NCI-H2227 (cell line): ENCODE measurements at regions not wholly inside any gene's neighbourhood (a gene's known extent, or its start where the extent isn't known, plus 50 kb on each side); places are given as distances from the start of the nearest gene placed in this dataset.
"Not testable (repeated sequence)": the region's sequence is repeated elsewhere in the genome, so short reads cannot be mapped to it uniquely, and the experiment has no call there.

Experiments
- DNase-seq: peaks from one replicate; lab custom pipeline; 2025; ENCODE audit not compliant: unreplicated experiment; lab: John Stamatoyannopoulos, UW

GRCh38 chr10:44731283-44731682, 179.9 kb upstream of the TMEM72 start:
- DNase-seq = no peak

- no peak for DNase-seq
These were observed 177.3 kb upstream of the TMEM72 start for GRCh38 chr10:44733501-44734488.

- no peak for DNase-seq
These were observed 168.9 kb upstream of the TMEM72 start for GRCh38 chr10:44742248-44742647.

GRCh38 chr10:44743535-44743934, 167.6 kb upstream of the TMEM72 start:
- no peak for DNase-seq

- DNase-seq = no peak
These were observed 165.2 kb upstream of the TMEM72 start for GRCh38 chr10:44745920-44746319.

- DNase-seq = no peak
These were observed 163.5 kb upstream of the TMEM72 start for GRCh38 chr10:44747593-44748172.

GRCh38 chr10:44749151-44749550, 162.0 kb upstream of the TMEM72 start:
- no peak for DNase-seq

GRCh38 chr10:44752451-44753441, 158.4 kb upstream of the TMEM72 start:
- DNase-seq = no peak

- not testable (repeated sequence) for DNase-seq
These were observed 156.8 kb upstream of the TMEM72 start for GRCh38 chr10:44754355-44754754.

GRCh38 chr10:44755481-44755880, 155.7 kb upstream of the TMEM72 start:
- DNase-seq = no peak

- DNase-seq = no peak
These were observed 154.9 kb upstream of the TMEM72 start for GRCh38 chr10:44756216-44756615.

- no peak for DNase-seq
These were observed 153.5 kb upstream of the TMEM72 start for GRCh38 chr10:44757551-44758205.

GRCh38 chr10:44759122-44759521, 152.0 kb upstream of the TMEM72 start:
- DNase-seq = no peak

GRCh38 chr10:44760513-44760912, 150.6 kb upstream of the TMEM72 start:
- no peak for DNase-seq

- DNase-seq = no peak
These were observed 150.1 kb upstream of the TMEM72 start for GRCh38 chr10:44761076-44761475.

GRCh38 chr10:44763331-44763730, 147.8 kb upstream of the TMEM72 start:
- DNase-seq = no peak

- no peak for DNase-seq
These were observed 145.8 kb upstream of the TMEM72 start for GRCh38 chr10:44765299-44765698.

- no peak for DNase-seq
These were observed 144.5 kb upstream of the TMEM72 start for GRCh38 chr10:44766631-44767030.

- no peak for DNase-seq
These were observed 141.7 kb upstream of the TMEM72 start for GRCh38 chr10:44769450-44769849.

- DNase-seq = no peak
These were observed 139.7 kb upstream of the TMEM72 start for GRCh38 chr10:44771233-44771995.
